ENCODE measurements at regions not wholly inside any gene's neighbourhood (a gene's known extent, or its start where the extent isn't known, plus 50 kb on each side); places are given as distances from the start of the nearest gene placed in this dataset.

DNA sequence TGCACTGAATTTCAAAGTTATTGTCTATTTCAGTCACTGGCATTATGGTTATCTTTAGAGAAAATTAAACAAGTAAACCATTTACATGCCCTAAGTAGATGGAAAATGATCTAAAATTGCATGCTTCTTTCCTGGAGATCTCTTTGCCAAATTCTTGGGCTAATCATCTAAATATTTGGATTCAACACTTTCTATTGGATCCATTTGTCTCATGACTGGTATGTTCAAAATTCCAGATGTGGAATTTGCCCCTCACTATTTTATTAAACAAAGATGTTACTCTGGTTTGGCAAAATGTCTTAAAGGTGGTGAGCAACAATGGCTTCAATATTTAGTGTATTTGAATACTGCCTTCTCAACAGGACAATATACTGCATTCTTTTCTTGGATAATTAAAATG, 147.5 kb upstream of the CASK start:
- TF ChIP-seq, protein P1, sequence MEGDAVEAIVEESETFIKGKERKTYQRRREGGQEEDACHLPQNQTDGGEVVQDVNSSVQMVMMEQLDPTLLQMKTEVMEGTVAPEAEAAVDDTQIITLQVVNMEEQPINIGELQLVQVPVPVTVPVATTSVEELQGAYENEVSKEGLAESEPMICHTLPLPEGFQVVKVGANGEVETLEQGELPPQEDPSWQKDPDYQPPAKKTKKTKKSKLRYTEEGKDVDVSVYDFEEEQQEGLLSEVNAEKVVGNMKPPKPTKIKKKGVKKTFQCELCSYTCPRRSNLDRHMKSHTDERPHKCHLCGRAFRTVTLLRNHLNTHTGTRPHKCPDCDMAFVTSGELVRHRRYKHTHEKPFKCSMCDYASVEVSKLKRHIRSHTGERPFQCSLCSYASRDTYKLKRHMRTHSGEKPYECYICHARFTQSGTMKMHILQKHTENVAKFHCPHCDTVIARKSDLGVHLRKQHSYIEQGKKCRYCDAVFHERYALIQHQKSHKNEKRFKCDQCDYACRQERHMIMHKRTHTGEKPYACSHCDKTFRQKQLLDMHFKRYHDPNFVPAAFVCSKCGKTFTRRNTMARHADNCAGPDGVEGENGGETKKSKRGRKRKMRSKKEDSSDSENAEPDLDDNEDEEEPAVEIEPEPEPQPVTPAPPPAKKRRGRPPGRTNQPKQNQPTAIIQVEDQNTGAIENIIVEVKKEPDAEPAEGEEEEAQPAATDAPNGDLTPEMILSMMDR (IDR thresholded peaks at IDR 0.05), result no peak
- TF ChIP-seq POLR2AphosphoS5 (IDR thresholded peaks at IDR 0.05) (no peak), POLR2A (IDR thresholded peaks at IDR 0.05) (no peak), EP300 (IDR thresholded peaks at IDR 0.05; ENCODE audit: low read depth) (no peak)

Data from transverse colon (tissue), 4 donors.